Renal pelvis (tissue), 1 donor: ENCODE measurements at regions not wholly inside any gene's neighbourhood (a gene's known extent, or its start where the extent isn't known, plus 50 kb on each side); places are given as distances from the start of the nearest gene placed in this dataset.

Experiments used
- DNase-seq: peaks from one replicate; pipeline ENCODE4 v3.0.0-alpha.2; 2013

GRCh38 chr12:41981013-41981412, 163.7 kb downstream of the GXYLT1 start:
- no peak for DNase-seq

GRCh38 chr12:41980390-41980789, 164.3 kb downstream of the GXYLT1 start:
- DNase-seq = no peak

DNA sequence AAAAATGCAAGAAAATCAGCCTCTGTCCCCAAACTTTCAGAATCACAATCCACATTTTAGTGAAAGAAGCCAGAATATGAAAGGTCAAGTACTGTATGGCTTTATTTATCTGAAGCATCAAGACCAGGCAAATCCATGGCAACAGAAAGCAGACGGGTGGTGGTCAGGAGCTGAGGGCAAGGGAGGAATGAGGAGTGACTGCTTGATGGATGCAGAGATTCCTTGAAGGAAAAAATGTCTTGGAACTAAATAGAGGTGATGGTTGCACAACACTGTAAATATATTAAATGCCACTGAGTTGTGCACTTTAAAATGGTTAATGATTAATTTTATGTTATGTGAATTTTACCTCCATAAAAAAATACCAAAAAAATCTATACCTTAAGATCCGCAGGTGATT, 165.1 kb downstream of the GXYLT1 start:
- no peak for DNase-seq

DNA sequence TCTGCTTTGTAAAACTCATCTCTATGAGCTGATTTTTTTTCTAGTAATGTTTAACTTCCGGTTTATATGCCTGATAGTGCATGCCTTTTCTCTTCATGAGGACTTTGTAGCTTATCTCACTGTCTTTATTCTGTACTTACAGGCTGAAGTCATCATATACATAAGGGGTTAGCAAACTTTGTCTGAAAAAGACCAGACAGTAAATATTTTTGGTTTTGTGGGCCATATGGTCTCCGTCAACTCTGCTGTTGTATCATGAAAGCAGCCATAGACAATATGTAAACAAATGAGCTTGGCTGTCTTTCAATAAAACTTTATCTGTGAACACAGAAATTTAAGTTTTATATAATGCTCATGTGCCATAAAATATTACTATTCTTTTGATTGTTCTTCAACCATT, 172.1 kb downstream of the GXYLT1 start:
- peak; percentile 77 for DNase-seq

DNA sequence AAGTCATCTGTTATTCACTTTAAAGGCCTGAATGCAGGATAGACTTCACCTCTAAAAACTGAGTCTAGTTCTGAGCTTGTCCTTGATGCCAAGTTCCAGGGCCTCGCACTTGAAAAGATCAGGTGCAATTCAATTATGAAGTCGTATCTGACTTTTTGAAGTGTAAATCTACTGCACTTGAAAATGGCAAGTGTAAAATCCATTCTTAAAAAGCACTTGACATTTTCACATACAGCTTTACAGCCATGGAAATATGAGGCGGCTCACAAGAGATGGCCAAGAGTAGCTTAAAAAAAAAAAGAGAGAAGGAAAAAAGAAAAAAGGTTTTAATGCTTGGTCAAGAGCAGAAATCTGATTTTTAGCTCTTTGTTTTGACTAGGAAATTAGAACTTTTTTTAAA, 172.5 kb downstream of the GXYLT1 start:
- no peak for DNase-seq

- DNase-seq = no peak
These were observed 173.9 kb downstream of the GXYLT1 start for GRCh38 chr12:41970744-41971143.

DNA sequence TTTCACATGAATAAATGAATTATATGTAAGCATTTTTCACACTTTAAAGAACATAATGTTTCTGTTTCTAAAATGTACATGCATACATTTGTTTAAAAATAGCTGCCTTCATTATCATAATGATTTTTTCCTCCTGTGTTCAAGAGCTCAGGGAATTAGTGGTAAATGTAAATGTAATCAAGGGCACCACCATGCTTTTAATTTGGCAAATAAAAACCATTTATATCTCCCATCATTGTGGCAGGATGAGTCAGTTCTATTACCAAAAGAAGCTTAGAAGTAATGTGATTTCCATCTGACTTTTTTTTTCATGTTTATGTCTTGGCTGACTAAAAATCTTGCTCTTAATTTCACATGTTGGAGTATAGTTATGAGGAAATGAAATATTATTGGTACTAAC, 176.1 kb downstream of the GXYLT1 start:
- no peak for DNase-seq

- DNase-seq = peak; percentile 76
These were observed 176.8 kb downstream of the GXYLT1 start for GRCh38 chr12:41967668-41968500.

- no peak for DNase-seq
These were observed 177.8 kb downstream of the GXYLT1 start for GRCh38 chr12:41966916-41967315.

DNA sequence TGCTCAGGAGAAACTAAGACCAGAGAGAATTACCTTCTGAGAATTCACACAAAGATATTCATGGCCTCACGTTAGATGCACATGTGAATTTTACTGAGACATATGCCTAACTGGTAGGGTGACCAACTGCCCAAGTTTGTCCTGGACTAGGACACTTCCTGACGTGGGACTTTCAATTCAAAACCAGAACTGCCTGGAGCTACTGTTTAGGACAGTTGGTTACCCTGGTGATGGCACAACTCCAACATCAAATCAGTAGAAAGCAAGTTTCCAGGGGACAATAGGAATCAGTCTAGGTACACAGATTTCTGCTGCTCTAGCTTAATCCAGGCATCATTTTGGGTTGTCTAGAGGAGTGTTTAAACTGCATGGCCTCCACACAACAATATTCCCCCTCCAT, 178.7 kb downstream of the GXYLT1 start:
- no peak for DNase-seq

- no peak for DNase-seq
These were observed 181.3 kb downstream of the GXYLT1 start for GRCh38 chr12:41963398-41963797.

DNA sequence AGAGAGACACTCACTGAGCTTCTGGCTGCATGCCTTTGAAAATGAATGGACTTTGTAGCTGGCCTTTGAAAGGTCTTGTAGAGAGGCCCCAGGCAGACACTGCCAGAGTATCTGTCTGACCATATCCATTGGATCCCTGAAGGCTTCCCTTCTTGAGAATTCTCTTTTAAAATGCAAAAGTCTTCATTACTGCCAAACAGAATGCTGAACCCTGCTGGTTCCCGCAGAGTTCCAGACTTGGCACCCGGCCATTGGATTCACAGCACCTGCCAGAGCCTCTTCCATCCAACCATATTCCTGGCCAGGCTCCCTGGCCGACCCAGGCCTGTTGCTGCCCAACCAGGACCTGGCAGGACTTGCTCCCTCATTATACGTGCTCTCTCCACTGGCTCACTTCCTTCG, 182.5 kb downstream of the GXYLT1 start:
- no peak for DNase-seq

DNA sequence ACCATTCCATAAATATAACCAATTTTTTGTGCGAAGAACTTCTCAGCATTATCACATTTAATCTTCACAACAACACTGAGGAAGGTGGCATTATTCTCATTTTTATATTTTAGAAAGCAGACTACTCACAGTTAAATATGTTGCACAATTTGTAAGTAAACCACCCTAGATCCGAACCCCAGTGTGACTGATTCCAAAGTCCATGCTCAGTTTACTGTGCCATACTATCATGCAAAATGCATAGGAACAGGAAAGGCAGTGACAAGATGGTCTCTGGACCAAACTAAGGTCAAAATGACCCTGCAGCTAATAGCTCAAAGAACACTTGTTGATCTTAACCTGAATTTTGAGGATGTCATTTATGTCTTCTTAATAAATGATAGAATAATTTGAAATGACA, 185.4 kb downstream of the GXYLT1 start:
- no peak for DNase-seq

DNA sequence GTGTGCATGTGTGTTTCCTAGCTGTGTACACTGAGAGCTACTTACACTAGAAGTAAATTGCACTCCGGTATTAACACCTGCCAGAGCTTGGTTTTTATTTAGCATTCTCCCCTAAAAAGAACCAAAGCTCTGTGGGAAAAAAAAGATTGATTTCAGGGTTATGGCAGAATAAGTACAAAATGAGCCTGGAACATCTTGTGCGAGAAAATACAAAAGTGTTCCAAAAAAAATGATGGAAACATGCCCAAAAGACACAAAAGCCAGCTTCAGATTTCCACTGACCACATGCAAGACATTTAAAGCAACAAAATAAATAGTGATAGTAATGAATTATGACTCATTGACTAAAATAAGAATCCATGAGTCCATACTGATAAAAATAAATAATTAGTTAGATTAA, 188.3 kb downstream of the GXYLT1 start:
- no peak for DNase-seq

GRCh38 chr12:41950455-41950854, 194.2 kb downstream of the GXYLT1 start:
- DNase-seq = no peak

DNA sequence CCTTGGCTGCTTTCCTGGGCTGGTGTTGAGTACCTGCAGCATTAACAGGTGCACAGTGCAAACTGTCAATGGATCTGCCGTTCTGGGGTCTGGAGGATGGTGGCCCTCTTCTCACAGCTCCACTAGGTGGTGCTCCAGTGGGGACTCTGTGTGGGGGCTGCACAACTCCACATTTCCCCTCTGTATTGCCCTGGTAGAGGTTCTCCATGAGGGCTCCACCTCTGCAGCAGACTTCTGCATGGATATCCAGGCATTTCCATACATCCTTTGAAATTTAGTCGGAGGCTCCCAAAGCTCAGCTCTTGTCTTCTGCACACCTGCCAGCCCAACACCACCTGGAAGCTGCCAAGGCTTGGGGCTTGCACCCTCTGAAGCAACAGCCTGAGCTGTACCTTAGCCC, 198.6 kb downstream of the GXYLT1 start:
- no peak for DNase-seq

DNA sequence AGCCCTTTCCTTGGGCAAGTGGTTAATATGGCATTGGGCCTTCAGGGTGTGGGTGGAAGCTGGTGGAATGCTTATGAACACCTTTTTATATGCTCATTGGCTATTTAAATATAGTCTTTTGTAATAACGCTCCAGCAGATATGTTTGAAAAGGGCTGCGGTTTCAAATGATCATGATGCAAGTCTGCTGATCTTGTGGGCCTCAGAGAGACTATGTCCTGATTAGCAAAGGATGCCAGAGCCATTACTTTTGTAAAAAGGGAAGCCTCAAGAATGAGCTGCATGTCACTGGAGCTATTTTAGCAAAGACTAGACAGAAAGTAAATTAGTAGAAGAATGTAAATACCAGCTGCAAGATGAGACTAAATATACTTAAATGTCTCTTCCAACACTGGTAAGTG, 200.5 kb downstream of the GXYLT1 start:
- no peak for DNase-seq

DNA sequence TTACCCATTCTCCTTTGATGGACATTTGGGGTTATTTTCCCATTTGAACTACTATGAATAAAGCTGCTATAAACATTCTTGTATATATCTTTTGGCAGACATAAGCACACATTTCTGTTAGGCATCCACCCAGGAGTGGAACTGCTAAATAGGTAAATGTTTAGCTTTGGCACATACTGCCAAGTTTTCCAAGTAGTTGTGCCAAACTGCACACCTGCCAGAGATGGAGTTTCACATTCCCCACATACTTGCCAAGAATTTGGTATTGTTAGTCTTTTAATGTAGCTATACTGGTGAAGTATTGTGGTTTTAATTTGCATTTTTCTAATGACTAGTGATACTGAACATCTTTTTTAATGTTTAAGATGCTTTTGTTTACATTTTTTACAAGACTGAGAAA, 201.0 kb downstream of the GXYLT1 start:
- DNase-seq = no peak

GRCh38 chr12:41942354-41942753, 202.3 kb downstream of the GXYLT1 start:
- no peak for DNase-seq

- no peak for DNase-seq
These were observed 203.6 kb downstream of the GXYLT1 start for GRCh38 chr12:41941079-41941478.

DNA sequence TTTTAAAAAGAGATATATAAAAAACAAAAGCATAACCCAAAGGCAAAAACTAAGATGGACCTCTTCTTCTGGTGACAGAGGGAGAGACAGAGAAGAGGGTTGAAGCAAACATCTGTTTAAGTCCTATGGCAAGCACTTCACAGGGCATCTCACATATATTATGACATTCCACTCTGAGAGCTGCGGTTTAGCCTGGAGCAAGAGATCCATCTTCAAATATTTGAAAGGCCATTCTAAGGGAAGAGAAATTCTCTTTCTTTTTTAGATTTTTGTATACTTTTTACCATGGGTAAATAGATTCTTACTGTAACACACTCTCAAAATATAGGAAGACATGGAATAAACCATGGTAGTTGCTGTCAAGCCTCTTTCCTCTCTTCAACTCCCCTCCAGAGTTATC, 204.1 kb downstream of the GXYLT1 start:
- DNase-seq = no peak

GRCh38 chr12:41936333-41936732, 208.3 kb downstream of the GXYLT1 start:
- DNase-seq = no peak

DNA sequence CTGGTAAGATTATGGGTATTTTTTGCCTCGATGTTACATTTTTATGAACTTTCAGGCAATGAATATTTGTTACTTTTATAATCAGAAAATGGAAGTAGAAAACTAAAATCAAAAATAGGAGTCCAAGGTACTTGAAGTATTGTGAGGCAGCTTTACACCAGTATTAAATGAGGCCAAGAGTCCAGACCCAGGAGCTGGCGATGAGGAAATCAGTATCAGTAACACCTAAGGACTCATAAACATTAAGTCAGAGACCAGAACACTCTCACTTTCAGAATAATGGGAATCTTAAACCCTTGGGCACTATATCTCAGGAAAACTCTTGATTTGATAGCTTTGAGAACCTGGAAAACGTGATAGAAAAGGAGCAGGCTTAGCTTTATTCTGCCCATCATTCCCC, 208.8 kb downstream of the GXYLT1 start:
- DNase-seq = no peak

- peak; percentile 59 for DNase-seq
These were observed 212.1 kb downstream of the GXYLT1 start for GRCh38 chr12:41932470-41932991.
